ENCODE measurements at regions not wholly inside any gene's neighbourhood (a gene's known extent, or its start where the extent isn't known, plus 50 kb on each side); places are given as distances from the start of the nearest gene placed in this dataset.

- no peak for TF ChIP-seq POLR2AphosphoS5 (IDR thresholded peaks at IDR 0.05; ENCODE audit: low read depth)
- TF ChIP-seq, protein P1, sequence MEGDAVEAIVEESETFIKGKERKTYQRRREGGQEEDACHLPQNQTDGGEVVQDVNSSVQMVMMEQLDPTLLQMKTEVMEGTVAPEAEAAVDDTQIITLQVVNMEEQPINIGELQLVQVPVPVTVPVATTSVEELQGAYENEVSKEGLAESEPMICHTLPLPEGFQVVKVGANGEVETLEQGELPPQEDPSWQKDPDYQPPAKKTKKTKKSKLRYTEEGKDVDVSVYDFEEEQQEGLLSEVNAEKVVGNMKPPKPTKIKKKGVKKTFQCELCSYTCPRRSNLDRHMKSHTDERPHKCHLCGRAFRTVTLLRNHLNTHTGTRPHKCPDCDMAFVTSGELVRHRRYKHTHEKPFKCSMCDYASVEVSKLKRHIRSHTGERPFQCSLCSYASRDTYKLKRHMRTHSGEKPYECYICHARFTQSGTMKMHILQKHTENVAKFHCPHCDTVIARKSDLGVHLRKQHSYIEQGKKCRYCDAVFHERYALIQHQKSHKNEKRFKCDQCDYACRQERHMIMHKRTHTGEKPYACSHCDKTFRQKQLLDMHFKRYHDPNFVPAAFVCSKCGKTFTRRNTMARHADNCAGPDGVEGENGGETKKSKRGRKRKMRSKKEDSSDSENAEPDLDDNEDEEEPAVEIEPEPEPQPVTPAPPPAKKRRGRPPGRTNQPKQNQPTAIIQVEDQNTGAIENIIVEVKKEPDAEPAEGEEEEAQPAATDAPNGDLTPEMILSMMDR (IDR thresholded peaks at IDR 0.05; ENCODE audit: insufficient read depth, low read length): no peak
- no peak for TF ChIP-seq SPI1 (IDR thresholded peaks at IDR 0.05; ENCODE audit: borderline replicate concordance, low read depth)
- TF ChIP-seq REST (IDR thresholded peaks at IDR 0.05; ENCODE audit: insufficient replicate concordance, low read depth): no peak
Measured at GRCh38 chr3:83235180-83235814, 1473.9 kb upstream of the GBE1 start.

All from HL-60 (cell line).